ENCODE measurements at regions not wholly inside any gene's neighbourhood (a gene's known extent, or its start where the extent isn't known, plus 50 kb on each side); places are given as distances from the start of the nearest gene placed in this dataset.

GRCh38 chr11:64437426-64437825 lies 78.5 kb downstream of the RPS6KA4 start:
- H4K8ac ChIP-seq (ENCODE audit: low read depth in 2 of 2, low read length in 2 of 2): no peak overlapping the region
- ChIA-PET CTCF (no interaction called here), POLR2A (ENCODE audit: unreplicated experiment) (no interaction called here)
- H3K4me1 ChIP-seq (ENCODE audit: control insufficient read depth, insufficient read depth, low read length): no peaks in the 10 kb centered on the region
- H2BK5ac ChIP-seq (ENCODE audit: low read depth, low read length, poor library complexity, severe bottlenecking): no peak overlapping the region
- no peak overlapping the region for H3K27ac ChIP-seq (ENCODE audit: insufficient read depth, low read length)
- H3K18ac ChIP-seq (ENCODE audit: low read depth, low read length): no peak overlapping the region
- H2BK120ac ChIP-seq (ENCODE audit: low read depth, low read length): no peak overlapping the region
- H3K23ac ChIP-seq (ENCODE audit: low read depth, low read length): no peak overlapping the region
- no peak overlapping the region for H4K5ac ChIP-seq (ENCODE audit: low read depth, low read length)
- no peak overlapping the region for H2BK20ac ChIP-seq (ENCODE audit: low read depth, low read length)
- no peak overlapping the region for H3K14ac ChIP-seq (replicated peaks; ENCODE audit: low read depth, low read length)
- H3K27me3 ChIP-seq (ENCODE audit: control insufficient read depth, insufficient read depth, low read length): peaks cover 59% of the 10 kb centered on the region
- H3K4ac ChIP-seq (ENCODE audit: low read depth, low read length): no peak overlapping the region
- no peak overlapping the region for H2AFZ ChIP-seq (replicated peaks; ENCODE audit: low read length, poor library complexity)
- no peak overlapping the region for H3K56ac ChIP-seq (ENCODE audit: extremely low read depth, insufficient read depth, low read length)
- DNase-seq (no peak), ATAC-seq (ENCODE audit: low read depth) (no peak)
- dilution Hi-C loops (cut with HindIII; ENCODE audit: low sequenced_read_pairs, unreplicated experiment): no loop called here
- H3K9ac ChIP-seq (ENCODE audit: low read depth, low read length): no peak overlapping the region
- no peak overlapping the region for H3K4me3 ChIP-seq (ENCODE audit: insufficient read depth, low read depth, low read length)
- H2AK5ac ChIP-seq (ENCODE audit: low read depth, low read length): no peak overlapping the region
- H3K36me3 ChIP-seq (ENCODE audit: control insufficient read depth, insufficient read depth, low read length): no peaks in the 10 kb centered on the region
- no peaks in the 10 kb centered on the region for H3K79me1 ChIP-seq (ENCODE audit: low read depth in 1 of 2, low read length in 2 of 2)
- intact Hi-C loops (cut with micrococcal nuclease): no loop called here
- H4K91ac ChIP-seq (ENCODE audit: insufficient read depth, low read depth, low read length): no peak overlapping the region
- TF ChIP-seq FOS (IDR thresholded peaks at IDR 0.05; ENCODE audit: low read depth, low read length): no peak
- no peak for TF ChIP-seq RFX5 (IDR thresholded peaks at IDR 0.05; ENCODE audit: low read depth, low read length)
- no peak for TF ChIP-seq USF2 (IDR thresholded peaks at IDR 0.05; ENCODE audit: low read depth, low read length)
- no peak for TF ChIP-seq MXI1 (IDR thresholded peaks at IDR 0.05; ENCODE audit: borderline replicate concordance, low read depth, low read length)
- TF ChIP-seq BHLHE40 (IDR thresholded peaks at IDR 0.05; ENCODE audit: low read depth, low read length): no peak
- TF ChIP-seq, protein P1, sequence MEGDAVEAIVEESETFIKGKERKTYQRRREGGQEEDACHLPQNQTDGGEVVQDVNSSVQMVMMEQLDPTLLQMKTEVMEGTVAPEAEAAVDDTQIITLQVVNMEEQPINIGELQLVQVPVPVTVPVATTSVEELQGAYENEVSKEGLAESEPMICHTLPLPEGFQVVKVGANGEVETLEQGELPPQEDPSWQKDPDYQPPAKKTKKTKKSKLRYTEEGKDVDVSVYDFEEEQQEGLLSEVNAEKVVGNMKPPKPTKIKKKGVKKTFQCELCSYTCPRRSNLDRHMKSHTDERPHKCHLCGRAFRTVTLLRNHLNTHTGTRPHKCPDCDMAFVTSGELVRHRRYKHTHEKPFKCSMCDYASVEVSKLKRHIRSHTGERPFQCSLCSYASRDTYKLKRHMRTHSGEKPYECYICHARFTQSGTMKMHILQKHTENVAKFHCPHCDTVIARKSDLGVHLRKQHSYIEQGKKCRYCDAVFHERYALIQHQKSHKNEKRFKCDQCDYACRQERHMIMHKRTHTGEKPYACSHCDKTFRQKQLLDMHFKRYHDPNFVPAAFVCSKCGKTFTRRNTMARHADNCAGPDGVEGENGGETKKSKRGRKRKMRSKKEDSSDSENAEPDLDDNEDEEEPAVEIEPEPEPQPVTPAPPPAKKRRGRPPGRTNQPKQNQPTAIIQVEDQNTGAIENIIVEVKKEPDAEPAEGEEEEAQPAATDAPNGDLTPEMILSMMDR (conservative IDR thresholded peaks at IDR 0.05; ENCODE audit: low read depth, low read length): no peak
- no peak for TF ChIP-seq MAZ (IDR thresholded peaks at IDR 0.05; ENCODE audit: borderline replicate concordance, low read depth, low read length)
- TF ChIP-seq POLR2A (IDR thresholded peaks at IDR 0.05; ENCODE audit: low read depth, low read length): no peak
- no peak for TF ChIP-seq CEBPB (IDR thresholded peaks at IDR 0.05; ENCODE audit: low read depth, low read length)
- TF ChIP-seq SMC3 (IDR thresholded peaks at IDR 0.05; ENCODE audit: low read depth, low read length): no peak
- TF ChIP-seq RAD21 (IDR thresholded peaks at IDR 0.05; ENCODE audit: low read length): no peak
- TF ChIP-seq NFE2L2 (IDR thresholded peaks at IDR 0.05; ENCODE audit: low read depth, low read length): no peak
- TF ChIP-seq CHD1 (IDR thresholded peaks at IDR 0.05; ENCODE audit: low read depth, low read length): no peak
- TF ChIP-seq RCOR1 (IDR thresholded peaks at IDR 0.05; ENCODE audit: insufficient replicate concordance, low read length): no peak
- no peak for TF ChIP-seq ELK1 (IDR thresholded peaks at IDR 0.05; ENCODE audit: borderline replicate concordance, low read depth, low read length)
- no peak for TF ChIP-seq MAFK (IDR thresholded peaks at IDR 0.05; ENCODE audit: low read depth, low read length)
- in situ Hi-C loops (cut with MboI; ENCODE audit: low sequenced_read_pairs): no loop called here
- no peaks in the 10 kb centered on the region for H3K9me1 ChIP-seq (ENCODE audit: insufficient read depth, low read length)
- H2AK9ac ChIP-seq (replicated peaks; ENCODE audit: low read depth, low read length, poor library complexity): no peak overlapping the region
- no peaks in the 10 kb centered on the region; the same call in 1 of the 2 replicates for H3K9me3 ChIP-seq (ENCODE audit: control insufficient read depth, insufficient read depth, low read length)
- BruUV-seq (replicated peaks): no TSS peak
- no peaks in the 10 kb centered on the region for H4K20me1 ChIP-seq (ENCODE audit: insufficient read depth, low read length)
- WGBS, 2 experiments (ENCODE audit: extremely low coverage in 2 of 2, insufficient read length in 1 of 2): 66% methylated on average over 4 of the region's 7 CpGs; no CpG with 5 or more reads in 1 of the 2 experiments
- no peak overlapping the region for H3K4me2 ChIP-seq (ENCODE audit: low read depth, low read length)
- H2BK15ac ChIP-seq (ENCODE audit: low read depth, low read length): no peak overlapping the region
